ENCODE measurements at regions not wholly inside any gene's neighbourhood (a gene's known extent, or its start where the extent isn't known, plus 50 kb on each side); places are given as distances from the start of the nearest gene placed in this dataset.

DNA sequence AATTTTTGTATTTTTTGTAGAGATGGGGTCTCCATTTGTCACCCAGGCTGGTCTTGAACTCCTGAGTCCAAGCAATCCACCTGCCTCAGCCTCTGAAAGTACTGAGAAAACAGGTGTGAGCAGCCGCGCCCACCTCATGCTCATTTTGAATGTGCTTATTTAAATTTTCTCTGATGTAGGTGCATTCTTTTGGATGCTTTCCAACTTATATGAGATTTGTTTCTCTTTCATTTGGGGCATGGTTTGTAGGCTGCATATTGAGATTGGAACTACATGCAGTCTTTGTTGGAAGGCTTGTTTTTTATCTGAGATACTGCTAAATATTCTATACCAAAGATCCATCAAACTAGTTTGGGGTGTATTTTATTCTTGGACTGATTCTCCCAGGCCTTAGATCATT is 81.0 kb upstream of the IVNS1ABP start:
- TF ChIP-seq, protein P1, sequence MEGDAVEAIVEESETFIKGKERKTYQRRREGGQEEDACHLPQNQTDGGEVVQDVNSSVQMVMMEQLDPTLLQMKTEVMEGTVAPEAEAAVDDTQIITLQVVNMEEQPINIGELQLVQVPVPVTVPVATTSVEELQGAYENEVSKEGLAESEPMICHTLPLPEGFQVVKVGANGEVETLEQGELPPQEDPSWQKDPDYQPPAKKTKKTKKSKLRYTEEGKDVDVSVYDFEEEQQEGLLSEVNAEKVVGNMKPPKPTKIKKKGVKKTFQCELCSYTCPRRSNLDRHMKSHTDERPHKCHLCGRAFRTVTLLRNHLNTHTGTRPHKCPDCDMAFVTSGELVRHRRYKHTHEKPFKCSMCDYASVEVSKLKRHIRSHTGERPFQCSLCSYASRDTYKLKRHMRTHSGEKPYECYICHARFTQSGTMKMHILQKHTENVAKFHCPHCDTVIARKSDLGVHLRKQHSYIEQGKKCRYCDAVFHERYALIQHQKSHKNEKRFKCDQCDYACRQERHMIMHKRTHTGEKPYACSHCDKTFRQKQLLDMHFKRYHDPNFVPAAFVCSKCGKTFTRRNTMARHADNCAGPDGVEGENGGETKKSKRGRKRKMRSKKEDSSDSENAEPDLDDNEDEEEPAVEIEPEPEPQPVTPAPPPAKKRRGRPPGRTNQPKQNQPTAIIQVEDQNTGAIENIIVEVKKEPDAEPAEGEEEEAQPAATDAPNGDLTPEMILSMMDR (IDR thresholded peaks at IDR 0.05 in 4 of 5, conservative IDR thresholded peaks at IDR 0.05 in 1 of 5), result no peak
- no peak for TF ChIP-seq POLR2A (IDR thresholded peaks at IDR 0.05)
